Stromal cell of bone marrow (primary cell): ENCODE measurements at regions not wholly inside any gene's neighbourhood (a gene's known extent, or its start where the extent isn't known, plus 50 kb on each side); places are given as distances from the start of the nearest gene placed in this dataset.

Experiments used
- DNase-seq: peaks from one replicate; pipeline ENCODE4 v3.0.0-alpha.2; 2012; ENCODE audit warnings: low read depth

- DNase-seq, result no peak
These were observed 50.5 kb upstream of the LGALSL start for GRCh38 chr2:64403426-64403825.

- DNase-seq, result peak; percentile 57
These were observed 49.8 kb upstream of the LGALSL start for GRCh38 chr2:64404002-64404731.
